Small intestine (tissue), 7 donors: ENCODE measurements at regions not wholly inside any gene's neighbourhood (a gene's known extent, or its start where the extent isn't known, plus 50 kb on each side); places are given as distances from the start of the nearest gene placed in this dataset.

Experiments
- DNase-seq, 2 donors: peaks; one replicate each; pipeline versions ENCODE4 v3.0.0 to v3.0.0-alpha.2; 2013
- FAIRE-seq: peaks from 2 replicates; lab custom pipeline; 2012; peaks lifted over from hg19 to GRCh38; lab: Jason Lieb, UNC
- H3K27ac ChIP-seq, 3 donors: one replicate each; pipeline ENCODE4 v1.5.1; 2013; ENCODE audit warnings: low read length in 2 of 3, mild to moderate bottlenecking in 2 of 3, control low read depth in 1 of 3, inconsistent platforms in 1 of 3, low read depth in 1 of 3, moderate library complexity in 1 of 3
- H3K27me3 ChIP-seq, 3 donors: one replicate each; pipeline ENCODE4 v1.6.1; 2013; ENCODE audit warnings: low read length in 3 of 3, inconsistent platforms in 1 of 3; ENCODE audit not compliant: control insufficient read depth in 3 of 3, insufficient read depth in 3 of 3
- H3K36me3 ChIP-seq, 3 donors: one replicate each; pipeline ENCODE4 v1.6.1; 2013; ENCODE audit warnings: low read length in 3 of 3, inconsistent platforms in 1 of 3, low read depth in 1 of 3, mild to moderate bottlenecking in 1 of 3, moderate library complexity in 1 of 3; ENCODE audit not compliant: control insufficient read depth in 3 of 3, insufficient read depth in 2 of 3
- H3K4me1 ChIP-seq, 3 donors: one replicate each; pipeline ENCODE4 v1.6.1; 2013; ENCODE audit warnings: low read length in 2 of 3, inconsistent platforms in 1 of 3, low read depth in 1 of 3, mild to moderate bottlenecking in 1 of 3, moderate library complexity in 1 of 3; ENCODE audit not compliant: control insufficient read depth in 3 of 3, insufficient read depth in 2 of 3
- H3K4me3 ChIP-seq, 3 donors: one replicate each; pipeline ENCODE4 v1.5.1; 2013; ENCODE audit warnings: low read length in 3 of 3, control low read depth in 1 of 3, inconsistent platforms in 1 of 3, low read depth in 1 of 3, mild to moderate bottlenecking in 1 of 3, moderate library complexity in 1 of 3
- H3K9me3 ChIP-seq, 2 donors: one replicate each; pipeline ENCODE4 v1.6.1; 2013; ENCODE audit warnings: low read depth in 1 of 2, low read length in 1 of 2; ENCODE audit not compliant: control insufficient read depth in 2 of 2, insufficient read depth in 1 of 2
- WGBS, 3 donors: extraction: QIAGEN DNeasy Blood & Tissue Kit; methylation state at CpG; one replicate each; pipeline ENCODE4 v1.1.7; 2013; 5-methylcytosine and 5-hydroxymethylcytosine counted together
- donor health status: healthy with polysubstance abuse.
- donor health status: control.
- donor health status: control.
- donor health status: Bipolar disorder and iron deficiency.
- donor health status: healthy.

DNA sequence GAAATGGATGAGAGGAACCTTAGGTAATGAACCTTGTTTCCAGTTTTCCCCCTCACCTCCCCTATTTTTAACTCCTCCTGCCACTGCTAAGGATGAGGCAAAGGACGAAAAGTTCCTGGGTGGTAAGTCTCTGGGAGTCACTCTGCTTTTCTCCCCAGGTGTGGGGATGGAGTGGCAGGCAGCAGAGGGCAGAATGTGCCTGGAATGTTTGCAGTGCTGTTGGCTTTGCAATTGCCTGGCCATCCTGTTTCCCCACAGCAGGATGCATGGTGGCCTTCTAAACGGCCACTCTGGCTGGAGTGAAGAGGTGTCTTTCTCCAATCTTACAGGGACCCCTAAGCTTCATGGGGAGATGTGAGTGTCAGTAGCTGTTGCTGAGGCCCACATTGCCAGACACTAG lies 432.5 kb upstream of the ZFHX3 start:
- H3K27ac ChIP-seq: no peak overlapping the region
- peaks cover 0 to 22% (median 2%) of the 10 kb centered on the region in 3 donors for H3K27me3 ChIP-seq
- H3K4me1 ChIP-seq: peaks cover 0 to 6% (median 0%) of the 10 kb centered on the region in 3 donors
- DNase-seq (no peak), FAIRE-seq (no peak)
- no peak overlapping the region for H3K4me3 ChIP-seq
- H3K36me3 ChIP-seq: no peaks in the 10 kb centered on the region
- 50 to 66% (median 54%) methylated on average over 2 of the region's 2 CpGs for WGBS, 3 donors
- no peaks in the 10 kb centered on the region for H3K9me3 ChIP-seq

DNA sequence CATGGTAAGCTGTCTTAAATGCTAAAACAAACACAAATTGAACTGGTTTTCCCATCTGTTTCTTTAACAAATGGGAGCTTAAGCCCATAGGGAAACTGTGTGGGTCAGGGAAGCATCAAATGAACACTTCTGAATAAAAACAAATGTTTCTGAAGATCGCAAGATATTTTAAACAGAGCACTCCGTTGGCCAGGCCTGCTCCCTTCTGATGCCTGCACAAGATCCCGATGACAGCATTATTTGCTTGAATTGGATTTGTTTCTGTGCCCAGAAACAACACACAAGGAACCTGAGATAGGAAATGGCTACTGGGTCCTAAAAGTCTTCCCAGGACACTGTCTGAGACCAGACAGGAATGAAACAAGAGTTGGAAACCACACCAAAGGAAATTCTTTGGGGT lies 425.8 kb upstream of the ZFHX3 start:
- no peak for DNase-seq
- H3K36me3 ChIP-seq: no peaks in the 10 kb centered on the region
- FAIRE-seq: no peak
- no peak overlapping the region for H3K27ac ChIP-seq
- H3K27me3 ChIP-seq: peaks cover 0 to 3% (median 0%) of the 10 kb centered on the region in 3 donors
- no peaks in the 10 kb centered on the region for H3K4me1 ChIP-seq
- no peaks in the 10 kb centered on the region for H3K9me3 ChIP-seq
- H3K4me3 ChIP-seq: no peak overlapping the region
- 58 to 87% (median 72%) methylated on average over 3 of the region's 3 CpGs for whole genome bisulfite sequencing, 3 donors

DNA sequence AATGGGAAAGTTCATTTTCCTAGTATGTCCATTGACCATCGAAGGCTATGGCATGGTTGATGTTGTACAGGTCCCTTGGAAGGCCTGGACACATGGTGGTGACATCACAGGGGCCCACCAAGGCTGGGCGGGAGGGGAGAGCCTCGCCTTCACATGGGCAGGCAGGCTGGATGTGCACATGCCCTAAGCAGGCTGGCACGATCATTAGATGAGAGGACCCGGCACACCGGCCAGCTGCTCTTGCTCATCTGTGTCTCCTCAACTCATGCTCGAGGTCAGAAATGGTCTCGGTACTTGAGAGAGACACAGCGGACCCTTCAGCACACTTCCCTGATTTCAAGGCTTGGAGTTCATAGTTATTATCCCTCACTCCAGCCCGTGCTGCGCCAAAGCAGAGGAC lies 416.9 kb upstream of the ZFHX3 start:
- no peak overlapping the region for H3K4me3 ChIP-seq
- no peaks in the 10 kb centered on the region for H3K4me1 ChIP-seq
- H3K27ac ChIP-seq: no peak overlapping the region
- DNase-seq (no peak), FAIRE-seq (no peak)
- no peaks in the 10 kb centered on the region for H3K9me3 ChIP-seq
- 83 to 89% (median 88%) methylated on average over 11 of the region's 11 CpGs for WGBS, 3 donors
- H3K36me3 ChIP-seq: no peaks in the 10 kb centered on the region
- no peaks in the 10 kb centered on the region for H3K27me3 ChIP-seq

DNA sequence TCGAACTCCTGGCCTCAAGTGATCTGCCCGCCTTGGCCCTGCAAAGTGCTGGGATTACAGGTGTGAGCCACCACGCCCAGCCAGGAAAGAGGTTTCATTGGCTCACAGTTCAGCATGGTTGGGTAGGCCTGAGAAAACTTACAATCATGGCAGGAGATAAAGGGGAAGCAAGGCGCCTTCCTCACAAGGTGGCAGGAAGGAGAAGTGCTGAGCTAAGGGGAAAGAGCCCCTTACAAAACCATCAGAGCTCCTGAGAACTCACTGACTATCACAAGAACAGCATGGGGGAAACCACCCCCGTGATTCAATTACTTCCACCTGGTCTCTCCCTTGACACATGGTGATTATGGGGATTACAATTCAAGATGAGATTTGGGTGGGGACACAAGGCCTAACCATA lies 411.7 kb upstream of the ZFHX3 start:
- Histone ChIP-seq H3K27me3 (no peaks in the 10 kb centered on the region), H3K36me3 (no peaks in the 10 kb centered on the region), H3K4me3 (no peak overlapping the region), H3K9me3 (peaks cover 0 to 4% of the 10 kb centered on the region in 2 donors), H3K27ac (no peak overlapping the region), H3K4me1 (no peaks in the 10 kb centered on the region)
- FAIRE-seq: no peak
- DNase-seq: no peak
- whole genome bisulfite sequencing, 3 donors: 81 to 85% (median 83%) methylated on average over 5 of the region's 5 CpGs

DNA sequence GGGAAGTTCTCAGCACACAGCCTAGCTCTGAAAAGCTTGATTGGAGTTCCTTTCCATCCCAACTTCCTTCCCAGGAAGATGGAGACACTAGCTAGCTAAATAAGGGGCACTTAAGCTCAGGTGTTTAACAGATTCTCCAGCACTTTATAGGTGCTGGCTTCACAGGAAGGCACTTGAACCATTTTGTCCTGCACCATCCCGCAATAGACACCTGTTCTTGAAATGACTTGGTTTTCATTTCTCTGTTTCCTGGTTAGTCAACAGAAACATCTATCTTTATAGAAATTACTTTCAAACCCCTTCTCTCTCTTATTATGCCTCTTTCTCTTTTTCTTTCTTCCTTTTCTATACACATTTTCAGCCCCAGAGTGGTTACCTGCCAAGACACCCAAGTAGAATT lies 409.9 kb upstream of the ZFHX3 start:
- H3K27me3 ChIP-seq: no peaks in the 10 kb centered on the region
- no peak for DNase-seq
- no peak for FAIRE-seq
- H3K4me3 ChIP-seq: no peak overlapping the region
- WGBS, 3 donors: 85 to 92% (median 86%) methylated on average over 1 of the region's 1 CpG
- H3K36me3 ChIP-seq: no peaks in the 10 kb centered on the region
- H3K9me3 ChIP-seq: peaks cover 0 to 4% of the 10 kb centered on the region in 2 donors
- H3K27ac ChIP-seq: no peak overlapping the region
- no peaks in the 10 kb centered on the region for H3K4me1 ChIP-seq

DNA sequence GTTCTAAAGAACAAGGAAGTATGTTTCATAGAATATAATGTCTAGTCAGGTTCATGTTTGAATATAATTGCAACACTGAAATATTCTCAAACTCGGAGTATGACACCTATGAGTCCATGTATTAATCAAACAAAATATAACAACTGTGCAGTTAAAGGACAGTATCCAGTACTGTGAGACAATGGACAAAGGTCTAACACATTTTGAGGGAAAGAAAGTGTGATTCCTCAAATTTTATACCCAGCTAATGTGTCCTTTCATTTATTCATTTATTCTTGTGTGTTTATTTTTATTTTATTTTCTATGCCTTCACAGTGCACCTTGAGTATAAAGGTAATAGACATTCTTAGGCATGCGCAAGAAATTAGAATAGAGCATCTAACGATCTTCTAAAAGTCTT lies 401.0 kb upstream of the ZFHX3 start:
- no peak for FAIRE-seq
- no peaks in the 10 kb centered on the region for H3K27me3 ChIP-seq
- H3K4me3 ChIP-seq: no peak overlapping the region
- H3K27ac ChIP-seq: no peak overlapping the region
- H3K36me3 ChIP-seq: no peaks in the 10 kb centered on the region
- DNase-seq: no peak
- H3K4me1 ChIP-seq: no peaks in the 10 kb centered on the region
- peaks cover 0 to 7% of the 10 kb centered on the region in 2 donors for H3K9me3 ChIP-seq
- 87 to 97% (median 90%) methylated on average over 3 of the region's 3 CpGs for WGBS, 3 donors

DNA sequence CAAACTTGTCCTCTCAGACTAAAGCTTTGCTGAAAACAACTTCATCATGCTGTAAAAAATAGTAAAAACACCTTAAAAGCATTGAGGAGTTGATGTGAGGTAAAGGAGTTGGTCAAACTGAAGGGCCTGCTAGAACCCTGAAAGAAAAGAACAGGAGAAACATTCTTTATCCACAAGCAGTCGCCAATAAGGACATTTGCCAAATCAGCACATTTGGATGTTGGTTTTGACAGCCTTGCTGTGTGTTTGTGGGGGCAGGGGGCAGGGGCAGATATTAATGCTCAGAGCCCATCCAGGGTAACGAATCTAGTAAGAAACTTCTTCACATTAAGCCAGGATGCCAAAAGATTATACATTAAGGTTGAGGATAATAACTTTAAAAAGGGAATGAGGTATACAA lies 399.9 kb upstream of the ZFHX3 start:
- no peaks in the 10 kb centered on the region for H3K36me3 ChIP-seq
- H3K27ac ChIP-seq: no peak overlapping the region
- WGBS, 3 donors: 71 to 85% (median 80%) methylated on average over 2 of the region's 2 CpGs
- no peak for FAIRE-seq
- H3K4me1 ChIP-seq: no peaks in the 10 kb centered on the region
- H3K4me3 ChIP-seq: no peak overlapping the region
- DNase-seq: no peak
- H3K27me3 ChIP-seq: no peaks in the 10 kb centered on the region
- peaks cover 0 to 7% of the 10 kb centered on the region in 2 donors for H3K9me3 ChIP-seq

DNA sequence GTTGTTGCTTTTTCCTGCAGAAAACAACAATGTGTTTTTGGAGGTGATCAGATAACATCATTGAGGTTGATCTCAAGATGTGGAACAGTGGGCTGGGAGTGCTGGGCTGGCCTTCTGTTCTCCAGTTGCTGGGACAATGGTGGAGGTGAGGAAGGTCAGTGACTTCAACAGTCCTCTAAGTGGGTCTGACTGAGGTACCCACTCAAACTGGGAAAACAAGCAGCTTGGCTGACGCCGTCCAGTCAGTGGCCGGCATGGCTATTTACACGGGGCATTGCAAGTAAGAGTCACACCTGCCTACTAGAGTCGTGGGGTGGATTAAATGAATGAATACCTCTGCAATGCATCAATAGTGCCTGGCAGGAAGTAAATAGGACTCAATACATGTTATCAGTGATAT lies 386.7 kb upstream of the ZFHX3 start:
- no peak overlapping the region for H3K27ac ChIP-seq
- FAIRE-seq: no peak
- no peaks in the 10 kb centered on the region for H3K4me1 ChIP-seq
- H3K27me3 ChIP-seq: no peaks in the 10 kb centered on the region
- no peaks in the 10 kb centered on the region for H3K36me3 ChIP-seq
- no peak overlapping the region for H3K4me3 ChIP-seq
- no peaks in the 10 kb centered on the region for H3K9me3 ChIP-seq
- 79 to 87% (median 80%) methylated on average over 5 of the region's 5 CpGs for WGBS, 3 donors
- no peak for DNase-seq

DNA sequence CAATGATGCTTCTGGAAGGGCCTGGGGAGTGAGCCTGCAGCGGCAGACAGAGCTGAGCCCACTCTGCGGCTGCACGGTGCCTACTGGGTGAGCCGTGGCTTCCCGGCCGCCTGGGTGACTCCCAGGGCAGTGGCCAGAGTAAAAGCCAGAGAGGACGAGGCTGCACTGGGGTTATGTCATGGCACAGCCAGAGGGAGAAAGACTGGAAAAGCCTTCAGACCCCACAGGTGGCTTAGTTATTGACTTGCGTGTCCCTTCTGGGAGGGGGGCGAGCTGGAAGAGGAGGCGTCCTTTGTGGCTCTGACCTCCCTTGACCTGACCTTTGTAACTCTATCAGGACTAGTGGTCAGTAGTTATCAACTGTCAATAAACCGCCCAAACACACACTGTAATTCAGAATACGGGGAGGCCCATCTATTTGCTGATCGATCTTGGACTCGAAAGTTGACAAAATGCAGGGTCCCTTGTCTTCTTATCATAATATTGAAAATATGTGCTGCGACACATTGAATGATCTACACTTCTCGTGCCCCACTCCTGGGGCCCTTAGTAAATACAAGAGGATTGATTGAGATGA lies 385.9 kb upstream of the ZFHX3 start:
- H3K9me3 ChIP-seq: no peaks in the 10 kb centered on the region
- FAIRE-seq: no peak
- 71 to 75% (median 72%) methylated on average over 16 of the region's 16 CpGs for WGBS, 3 donors
- no peak for DNase-seq
- H3K27ac ChIP-seq: no peak overlapping the region
- H3K27me3 ChIP-seq: no peaks in the 10 kb centered on the region
- no peaks in the 10 kb centered on the region for H3K36me3 ChIP-seq
- H3K4me1 ChIP-seq: no peaks in the 10 kb centered on the region
- no peak overlapping the region for H3K4me3 ChIP-seq
